ENCODE measurements at regions not wholly inside any gene's neighbourhood (a gene's known extent, or its start where the extent isn't known, plus 50 kb on each side); places are given as distances from the start of the nearest gene placed in this dataset.
A peak's percentile ranks its signal among the peaks of the same experiment; 100 is the strongest.

DNA sequence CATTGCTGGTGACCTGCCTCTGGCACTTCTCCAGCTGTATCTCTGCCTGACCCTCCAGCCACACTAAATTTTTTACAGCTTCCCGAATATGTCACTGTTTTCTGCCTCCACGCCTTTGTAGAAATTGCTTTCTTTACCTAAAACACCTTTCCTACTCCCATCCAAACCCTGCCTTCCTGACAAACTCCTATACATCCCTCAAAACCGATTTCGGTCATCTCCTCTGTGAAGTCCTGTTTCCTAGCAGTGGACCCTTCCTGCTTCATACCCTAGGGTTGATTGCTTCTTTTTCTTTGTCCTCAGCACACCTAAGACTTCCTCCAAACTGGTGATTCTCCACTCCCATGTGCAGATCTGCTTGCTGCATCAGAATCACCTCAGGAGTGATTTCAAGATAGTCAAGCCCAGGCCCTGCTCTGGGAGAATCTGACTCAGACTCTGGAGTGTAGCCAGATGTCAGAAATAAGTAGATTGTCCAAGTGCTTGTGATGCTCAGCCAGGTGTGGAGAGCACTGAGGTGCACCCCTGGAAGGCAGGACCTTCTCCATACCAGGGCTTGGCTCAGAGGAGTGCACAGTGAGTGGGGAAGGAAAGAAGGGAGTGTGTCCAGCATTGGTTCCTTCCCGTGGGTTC lies 184.2 kb downstream of the COPRS start:
- peaks cover 30% of the 10 kb centered on the region for H3K4me1 Mint-ChIP-seq (ENCODE audit: insufficient read depth, unreplicated experiment)
- ChIA-PET CTCF (interaction anchor here (0.5 kb wide), 1 partner anchor 116 kb away, joined by 3 read pairs; no protein-coding TSS in a partner anchor), POLR2A (interaction anchor here (0.7 to 1.1 kb wide), 5 partner anchors 15 to 457 kb away, joined by 3 to 4 read pairs (median 4); no protein-coding TSS in a partner anchor)
- no peaks in the 10 kb centered on the region for H3K36me3 Mint-ChIP-seq (ENCODE audit: insufficient read depth, unreplicated experiment)
- H3K4me3 Mint-ChIP-seq (ENCODE audit: unreplicated experiment): peak overlapping the region; percentile 17
- TF ChIP-seq, protein P1, sequence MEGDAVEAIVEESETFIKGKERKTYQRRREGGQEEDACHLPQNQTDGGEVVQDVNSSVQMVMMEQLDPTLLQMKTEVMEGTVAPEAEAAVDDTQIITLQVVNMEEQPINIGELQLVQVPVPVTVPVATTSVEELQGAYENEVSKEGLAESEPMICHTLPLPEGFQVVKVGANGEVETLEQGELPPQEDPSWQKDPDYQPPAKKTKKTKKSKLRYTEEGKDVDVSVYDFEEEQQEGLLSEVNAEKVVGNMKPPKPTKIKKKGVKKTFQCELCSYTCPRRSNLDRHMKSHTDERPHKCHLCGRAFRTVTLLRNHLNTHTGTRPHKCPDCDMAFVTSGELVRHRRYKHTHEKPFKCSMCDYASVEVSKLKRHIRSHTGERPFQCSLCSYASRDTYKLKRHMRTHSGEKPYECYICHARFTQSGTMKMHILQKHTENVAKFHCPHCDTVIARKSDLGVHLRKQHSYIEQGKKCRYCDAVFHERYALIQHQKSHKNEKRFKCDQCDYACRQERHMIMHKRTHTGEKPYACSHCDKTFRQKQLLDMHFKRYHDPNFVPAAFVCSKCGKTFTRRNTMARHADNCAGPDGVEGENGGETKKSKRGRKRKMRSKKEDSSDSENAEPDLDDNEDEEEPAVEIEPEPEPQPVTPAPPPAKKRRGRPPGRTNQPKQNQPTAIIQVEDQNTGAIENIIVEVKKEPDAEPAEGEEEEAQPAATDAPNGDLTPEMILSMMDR (IDR thresholded peaks at IDR 0.05; ENCODE audit: unreplicated experiment): no peak
- no TSS peak for BruUV-seq (replicated peaks)
- intact Hi-C loops (cut with micrococcal nuclease): loop anchor here (10.0 kb wide), 1 partner anchor 120 kb away; no protein-coding TSS in a partner anchor
- no peaks in the 10 kb centered on the region for H3K27me3 Mint-ChIP-seq (ENCODE audit: insufficient read depth, unreplicated experiment)
- peaks cover under 1% of the 10 kb centered on the region for H3K9me3 Mint-ChIP-seq (ENCODE audit: unreplicated experiment)
- peak; percentile 93 for DNase-seq (ENCODE audit: unreplicated experiment)
- H3K27ac Mint-ChIP-seq (ENCODE audit: low read depth, unreplicated experiment): peak overlapping the region; percentile 28

DNA sequence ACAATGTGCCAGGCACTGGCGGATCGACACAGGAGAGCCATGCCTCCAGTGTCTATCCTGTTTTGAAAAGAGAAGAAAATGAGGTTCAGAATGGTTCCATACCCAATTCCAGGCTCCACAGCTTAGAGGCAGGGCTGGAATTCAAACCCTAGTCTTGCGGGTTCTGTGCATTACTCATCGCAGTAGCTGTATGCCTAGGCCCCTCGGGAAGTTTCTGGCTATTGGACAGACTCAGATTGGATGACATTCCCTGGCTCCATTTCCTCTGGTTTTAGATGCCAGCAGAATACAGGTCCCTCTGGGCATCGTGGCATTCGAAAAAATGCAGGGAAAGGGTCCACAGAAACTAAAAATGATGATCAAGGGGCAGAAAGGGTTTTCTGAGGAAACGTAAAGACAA lies 184.7 kb downstream of the COPRS start:
- Mint-ChIP-seq H3K9me3 (ENCODE audit: unreplicated experiment) (peaks cover 6% of the 10 kb centered on the region), H3K27ac (ENCODE audit: low read depth, unreplicated experiment) (peak overlapping the region; percentile 28), H3K36me3 (ENCODE audit: insufficient read depth, unreplicated experiment) (no peaks in the 10 kb centered on the region), H3K4me3 (ENCODE audit: unreplicated experiment) (no peak overlapping the region), H3K27me3 (ENCODE audit: insufficient read depth, unreplicated experiment) (no peaks in the 10 kb centered on the region), H3K4me1 (ENCODE audit: insufficient read depth, unreplicated experiment) (peaks cover 30% of the 10 kb centered on the region)
- DNase-seq (ENCODE audit: unreplicated experiment): peak; percentile 80
- BruUV-seq (replicated peaks): no TSS peak
- ChIA-PET POLR2A (interaction anchor here (0.7 to 1.1 kb wide), 5 partner anchors 15 to 456 kb away, joined by 3 to 4 read pairs (median 4); no protein-coding TSS in a partner anchor), CTCF (interaction anchor here (0.5 kb wide), 1 partner anchor 117 kb away, joined by 3 read pairs; no protein-coding TSS in a partner anchor)
- TF ChIP-seq, protein P1 (IDR thresholded peaks at IDR 0.05; ENCODE audit: unreplicated experiment): no peak
- intact Hi-C loops (cut with micrococcal nuclease): loop anchor here (10.0 kb wide), 1 partner anchor 120 kb away; no protein-coding TSS in a partner anchor

DNA sequence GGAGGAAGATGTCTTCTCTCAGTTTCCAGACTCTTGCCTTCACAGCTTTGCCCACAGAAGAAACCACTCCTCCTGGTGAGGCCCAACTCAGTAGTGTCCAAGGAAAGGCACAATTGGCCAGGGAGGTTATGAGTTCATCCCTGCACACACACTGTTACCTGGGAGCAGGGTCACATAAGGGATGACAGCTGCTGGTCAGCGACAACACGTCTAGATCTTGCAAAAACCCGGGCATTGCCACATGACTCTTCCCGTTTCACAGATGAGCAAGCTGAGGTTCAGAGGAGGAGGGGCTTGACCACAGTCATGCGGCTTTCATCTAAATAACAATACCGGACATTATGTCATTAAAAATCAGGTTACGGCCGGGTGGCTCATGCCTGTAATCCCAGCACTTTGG lies 186.0 kb downstream of the COPRS start:
- no peaks in the 10 kb centered on the region for H3K27me3 Mint-ChIP-seq (ENCODE audit: insufficient read depth, unreplicated experiment)
- no peaks in the 10 kb centered on the region for H3K36me3 Mint-ChIP-seq (ENCODE audit: insufficient read depth, unreplicated experiment)
- no peak overlapping the region for H3K4me3 Mint-ChIP-seq (ENCODE audit: unreplicated experiment)
- BruUV-seq (replicated peaks): no TSS peak
- H3K27ac Mint-ChIP-seq (ENCODE audit: low read depth, unreplicated experiment): no peak overlapping the region
- peaks cover 21% of the 10 kb centered on the region for H3K4me1 Mint-ChIP-seq (ENCODE audit: insufficient read depth, unreplicated experiment)
- H3K9me3 Mint-ChIP-seq (ENCODE audit: unreplicated experiment): peaks cover 7% of the 10 kb centered on the region
- TF ChIP-seq, protein P1 (IDR thresholded peaks at IDR 0.05; ENCODE audit: unreplicated experiment): no peak
- CTCF ChIA-PET: interaction anchor here (1.0 to 1.2 kb wide), 2 partner anchors 16 to 169 kb away, joined by 3 read pairs; no protein-coding TSS in a partner anchor
- DNase-seq (ENCODE audit: unreplicated experiment): no peak
- POLR2A ChIA-PET: interaction anchor here (1.6 kb wide), 1 partner anchor 92 kb away, joined by 6 read pairs; no protein-coding TSS in a partner anchor
- intact Hi-C loops (cut with micrococcal nuclease): loop anchor here (10.0 kb wide), 1 partner anchor 118 kb away; no protein-coding TSS in a partner anchor

GRCh38 chr17:31672161-31672819 lies 186.8 kb downstream of the COPRS start:
- no TSS peak for BruUV-seq (replicated peaks)
- CTCF ChIA-PET: interaction anchor here (0.7 to 1.2 kb wide), 4 partner anchors 15 to 170 kb away, joined by 3 read pairs; no protein-coding TSS in a partner anchor

More at GRCh38 chr17:31672161-31672819, 186.8 kb downstream of the COPRS start:
- Mint-ChIP-seq H3K9me3 (ENCODE audit: unreplicated experiment) (peaks cover 14% of the 10 kb centered on the region), H3K4me3 (ENCODE audit: unreplicated experiment) (no peak overlapping the region), H3K4me1 (ENCODE audit: insufficient read depth, unreplicated experiment) (peaks cover 16% of the 10 kb centered on the region), H3K27ac (ENCODE audit: low read depth, unreplicated experiment) (no peak overlapping the region), H3K27me3 (ENCODE audit: insufficient read depth, unreplicated experiment) (no peaks in the 10 kb centered on the region), H3K36me3 (ENCODE audit: insufficient read depth, unreplicated experiment) (no peaks in the 10 kb centered on the region)
- POLR2A ChIA-PET: interaction anchor here (1.6 kb wide), 1 partner anchor 91 kb away, joined by 6 read pairs; no protein-coding TSS in a partner anchor
- no peak for DNase-seq (ENCODE audit: unreplicated experiment)
- intact Hi-C loops (cut with micrococcal nuclease): loop anchor here (10.0 kb wide), 1 partner anchor 117 kb away; no protein-coding TSS in a partner anchor
- TF ChIP-seq, protein P1 (IDR thresholded peaks at IDR 0.05; ENCODE audit: unreplicated experiment): no peak
